GM19035 (cell line): ENCODE measurements at regions not wholly inside any gene's neighbourhood (a gene's known extent, or its start where the extent isn't known, plus 50 kb on each side); places are given as distances from the start of the nearest gene placed in this dataset.
"Not testable (repeated sequence)": the region's sequence is repeated elsewhere in the genome, so short reads cannot be mapped to it uniquely, and the experiment has no call there.

Experiments used
- ATAC-seq: cut with Tn5 transposase; IDR thresholded peaks from one replicate; pipeline ENCODE4 v1.9.1; 2021; ENCODE audit not compliant: unreplicated experiment

- ATAC-seq, result no peak
Measured at GRCh38 chr7:96826089-96826488, 116.4 kb upstream of the SEM1 start.

DNA sequence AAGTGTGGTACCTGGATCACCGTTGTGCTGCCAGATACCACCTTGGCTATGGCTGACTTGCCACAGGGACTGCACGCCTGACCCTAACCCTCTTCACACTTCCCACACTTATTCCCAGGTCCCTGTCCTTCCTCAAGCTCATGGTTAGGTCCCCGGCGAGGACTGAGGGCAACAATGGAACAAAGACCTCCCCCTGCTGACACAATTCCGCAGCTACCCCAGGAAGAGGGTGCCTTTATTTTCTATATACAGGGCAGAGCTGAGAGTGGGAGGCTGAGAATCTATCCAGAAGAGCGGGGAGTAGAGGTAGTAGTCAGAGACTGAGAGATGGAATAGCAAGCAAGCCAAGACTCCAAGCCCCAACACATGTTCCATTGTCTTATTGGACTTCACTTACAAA, 118.1 kb upstream of the SEM1 start:
- no peak for ATAC-seq

GRCh38 chr7:96829121-96829520, 119.5 kb upstream of the SEM1 start:
- ATAC-seq, result not testable (repeated sequence)

DNA sequence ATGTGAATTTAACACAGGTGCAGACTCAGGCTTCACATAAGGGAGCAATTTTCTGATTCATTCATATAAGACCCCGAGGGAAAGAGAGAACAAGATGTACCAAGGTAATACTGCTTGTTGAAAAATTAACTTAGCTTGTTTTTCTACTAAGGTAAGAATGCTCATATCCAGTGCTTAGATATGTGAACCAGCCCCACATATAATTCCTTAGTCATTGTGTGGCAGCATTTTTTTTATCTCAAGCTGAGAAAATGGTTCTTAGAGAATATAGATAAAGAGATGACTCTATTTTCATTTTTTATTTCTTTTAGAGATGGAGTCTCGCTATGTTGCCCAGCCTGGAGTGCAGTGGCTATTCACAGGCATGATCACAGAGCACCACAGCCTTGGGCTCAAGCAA, 121.8 kb upstream of the SEM1 start:
- ATAC-seq, result no peak

- ATAC-seq, result no peak
Measured at GRCh38 chr7:96832092-96832662, 122.5 kb upstream of the SEM1 start.

DNA sequence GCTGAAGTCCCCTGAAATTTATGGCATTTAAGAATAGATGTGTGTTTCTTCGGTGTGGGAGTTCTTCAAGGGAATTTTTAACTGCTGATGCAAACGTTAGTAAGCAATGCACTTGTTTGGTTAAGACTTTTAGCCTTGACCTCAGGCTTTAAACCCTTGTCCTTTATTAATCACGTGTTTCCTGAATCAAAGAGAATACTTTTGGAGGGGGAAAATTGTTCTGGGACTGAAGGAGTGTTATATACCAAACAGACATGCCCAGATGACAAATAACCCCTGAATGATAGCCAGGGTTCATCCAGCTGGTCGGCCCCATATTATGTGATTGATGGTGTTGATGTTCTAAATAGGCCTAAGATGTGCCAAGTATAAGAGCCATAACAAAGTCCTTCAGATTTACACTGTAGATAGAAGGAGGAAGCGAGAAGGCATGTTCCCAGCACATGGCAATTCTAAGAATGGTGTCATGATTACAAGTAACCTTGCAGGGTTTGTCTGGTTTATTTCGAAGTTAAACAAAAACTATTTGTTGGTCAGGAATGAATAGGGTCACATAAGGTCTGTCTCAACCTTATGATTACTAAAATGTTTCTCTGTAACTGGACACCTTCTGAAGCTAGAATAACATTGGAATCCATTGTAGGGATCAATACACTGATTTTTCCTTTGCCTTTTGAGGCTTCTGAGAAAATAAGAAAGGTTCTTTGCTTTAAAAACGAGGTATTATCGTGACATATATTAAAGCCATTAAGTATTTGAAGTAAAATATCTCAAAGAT, 124.2 kb upstream of the SEM1 start:
- no peak for ATAC-seq

- ATAC-seq, result no peak
Measured at GRCh38 chr7:96836456-96836855, 126.8 kb upstream of the SEM1 start.

DNA sequence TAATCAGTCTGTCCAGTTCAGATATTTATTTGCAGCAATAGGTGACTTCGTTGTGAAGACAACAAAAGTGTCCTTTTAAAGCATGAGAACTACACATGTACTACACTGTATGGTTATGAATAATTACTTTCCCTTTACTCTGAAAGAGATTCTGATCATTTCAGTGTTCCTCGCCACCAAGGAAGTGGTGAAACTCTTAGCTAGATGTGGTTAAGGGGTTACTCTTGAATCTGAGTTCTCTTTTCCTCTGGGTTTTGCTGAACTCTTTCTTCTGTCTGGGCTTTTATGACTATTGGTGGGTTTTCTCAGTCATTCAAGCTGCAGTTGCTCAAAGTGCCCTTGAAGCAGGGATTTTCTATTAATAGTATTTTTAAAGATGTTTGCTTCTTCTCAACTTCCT, 127.9 kb upstream of the SEM1 start:
- ATAC-seq, result peak; percentile 95

DNA sequence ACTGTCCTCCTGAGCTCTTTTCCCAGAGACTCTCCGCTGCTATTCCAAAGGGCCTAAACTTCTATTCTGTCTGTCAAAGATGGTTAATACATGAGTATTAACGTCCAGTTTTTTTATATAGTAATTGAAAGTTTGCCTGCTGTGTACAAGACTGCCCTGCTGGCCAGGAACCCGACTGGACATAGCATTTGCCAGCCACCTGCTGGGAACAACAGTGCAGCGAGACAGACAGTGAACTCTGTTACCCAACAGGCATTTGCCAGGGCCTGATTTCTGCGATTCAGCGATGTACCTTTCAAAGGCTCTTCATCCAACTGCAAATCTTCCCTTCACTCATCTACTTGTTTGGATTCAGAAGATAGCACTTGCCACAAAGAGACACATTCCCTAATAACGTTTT, 128.8 kb upstream of the SEM1 start:
- no peak for ATAC-seq

DNA sequence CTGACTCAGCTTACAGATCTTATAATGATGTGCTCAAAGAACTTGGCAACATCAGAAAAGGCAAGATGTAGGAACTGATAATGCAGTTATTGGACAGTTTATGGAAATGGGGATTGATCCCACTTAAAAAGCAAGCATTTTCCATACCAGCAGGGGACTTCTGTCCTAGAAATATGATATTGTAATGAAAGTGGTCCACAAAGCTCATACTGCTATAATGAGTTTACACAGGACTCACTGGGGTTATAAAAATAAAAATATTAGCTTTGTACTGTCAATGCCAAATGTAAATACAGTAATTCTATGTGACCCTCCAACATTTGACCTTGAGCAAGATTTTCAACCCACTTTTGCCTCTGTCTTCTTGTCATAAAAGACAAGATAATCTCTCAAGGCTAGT, 145.5 kb upstream of the SEM1 start:
- ATAC-seq, result no peak

GRCh38 chr7:96855691-96856090, 146.0 kb upstream of the SEM1 start:
- no peak for ATAC-seq

- no peak for ATAC-seq
Measured at GRCh38 chr7:96869538-96869937, 135.8 kb upstream of the DLX6 start.

- no peak for ATAC-seq
Measured at GRCh38 chr7:96870185-96870584, 135.2 kb upstream of the DLX6 start.

GRCh38 chr7:96870934-96871333, 134.4 kb upstream of the DLX6 start:
- ATAC-seq, result no peak

DNA sequence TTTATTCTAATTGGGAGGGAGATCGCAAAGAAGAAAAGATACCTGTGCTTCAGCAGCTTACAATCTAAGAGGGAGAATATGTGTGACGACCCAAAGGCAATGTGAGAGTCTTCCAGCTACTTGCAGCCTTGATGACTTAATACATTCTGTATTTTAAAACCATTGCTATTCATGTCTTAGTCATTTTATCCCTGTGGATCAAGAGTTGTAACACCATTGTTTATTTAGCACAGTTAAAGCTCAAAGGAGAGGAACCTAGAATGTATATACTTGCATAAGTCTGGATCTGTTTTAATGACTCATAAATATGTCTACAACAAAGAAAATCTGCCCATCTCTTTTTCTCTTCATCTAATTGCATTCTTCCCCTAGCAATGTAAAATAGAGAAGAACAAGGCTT, 117.9 kb upstream of the DLX6 start:
- no peak for ATAC-seq

DNA sequence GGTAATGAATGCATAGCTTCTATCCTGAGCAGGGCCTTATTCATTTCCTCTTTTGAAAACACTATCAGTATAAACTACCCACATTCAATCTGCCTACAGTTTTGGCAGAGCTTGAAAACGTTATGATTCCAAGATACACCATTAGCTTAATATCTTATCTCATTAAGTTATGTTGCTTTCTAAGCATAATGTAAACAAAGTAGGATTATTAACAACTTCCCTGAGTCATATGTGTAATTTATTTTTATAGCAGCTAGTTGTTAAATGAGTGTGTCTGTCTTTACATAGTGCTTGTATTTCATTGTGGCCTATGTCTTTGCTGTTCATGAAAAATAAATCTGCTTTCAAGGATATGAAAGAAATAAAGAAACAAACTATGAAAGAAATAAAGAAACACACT, 106.2 kb upstream of the DLX6 start:
- ATAC-seq, result no peak

GRCh38 chr7:96901822-96902445, 103.4 kb upstream of the DLX6 start:
- ATAC-seq, result no peak

DNA sequence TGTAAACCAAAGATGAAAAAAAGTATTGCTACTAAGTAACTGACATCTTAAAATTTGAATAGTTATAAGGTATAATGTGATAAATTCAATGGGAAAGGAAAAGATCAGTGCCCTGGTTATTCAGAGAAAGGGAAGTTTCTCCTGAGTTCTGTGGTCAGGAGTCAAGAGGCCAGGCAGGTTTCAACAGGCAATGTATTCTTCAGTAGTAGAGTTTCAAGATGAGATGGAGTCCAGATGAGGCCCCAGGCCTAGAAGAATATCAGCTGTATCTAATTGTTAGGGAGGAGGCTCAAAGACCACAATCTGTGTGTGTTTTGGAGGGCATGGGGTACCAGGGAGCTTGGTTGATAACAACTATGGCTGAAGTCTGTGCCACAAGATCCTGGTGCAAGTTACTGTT, 101.4 kb upstream of the DLX6 start:
- ATAC-seq, result no peak

DNA sequence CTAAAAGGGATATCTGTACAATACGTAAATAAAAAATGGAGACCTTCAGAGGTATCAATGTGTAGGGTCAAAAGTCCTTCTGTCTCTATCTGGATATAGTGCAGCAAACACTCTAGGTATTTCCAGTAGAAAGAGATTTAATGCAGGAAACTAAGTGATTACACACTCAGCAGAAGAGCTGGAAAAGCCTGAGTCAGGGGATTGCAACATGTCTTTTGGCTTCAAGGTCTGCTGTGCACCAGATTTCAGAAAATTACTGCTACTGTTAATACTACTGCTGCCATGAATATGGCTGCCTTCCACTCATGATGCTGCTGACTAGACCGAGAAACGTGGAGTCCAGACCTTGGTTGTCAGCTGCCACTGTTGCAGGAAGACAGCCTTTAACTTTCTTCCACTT, 94.9 kb upstream of the DLX6 start:
- no peak for ATAC-seq

DNA sequence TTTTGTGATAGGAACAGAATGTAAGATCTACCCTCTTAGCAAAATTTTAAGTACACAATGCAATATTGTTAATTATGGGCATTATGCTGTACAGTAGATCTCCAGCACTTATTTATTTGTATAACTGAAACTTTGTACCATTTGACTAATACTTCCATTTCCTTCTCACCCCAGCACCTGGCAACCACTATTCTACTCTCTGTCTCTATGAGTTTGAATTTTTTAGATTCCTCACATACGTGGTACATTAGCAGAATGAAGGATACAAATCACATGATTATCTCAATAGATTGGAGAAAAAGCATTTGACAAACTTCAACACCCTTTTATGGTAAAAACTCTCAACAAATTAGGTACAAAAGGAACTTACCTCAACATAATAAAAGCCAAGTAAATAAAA, 90.3 kb upstream of the DLX6 start:
- ATAC-seq, result no peak

- no peak for ATAC-seq
Measured at GRCh38 chr7:96920064-96920463, 85.3 kb upstream of the DLX6 start.

- ATAC-seq, result no peak
Measured at GRCh38 chr7:96920713-96921112, 84.6 kb upstream of the DLX6 start.

- ATAC-seq, result no peak
Measured at GRCh38 chr7:96921231-96921630, 84.1 kb upstream of the DLX6 start.
